GM21825 (cell line): ENCODE measurements at regions not wholly inside any gene's neighbourhood (a gene's known extent, or its start where the extent isn't known, plus 50 kb on each side); places are given as distances from the start of the nearest gene placed in this dataset.
"Not testable (repeated sequence)": the region's sequence is repeated elsewhere in the genome, so short reads cannot be mapped to it uniquely, and the experiment has no call there.

Source experiments
- ATAC-seq: cut with Tn5 transposase; IDR thresholded peaks from one replicate; pipeline ENCODE4 v1.9.1; 2021; ENCODE audit warnings: mild to moderate bottlenecking, moderate library complexity; ENCODE audit not compliant: unreplicated experiment

- no peak for ATAC-seq
These were observed 300.0 kb upstream of the ALG10B start for GRCh38 chr12:38016602-38017001.

- ATAC-seq: no peak
These were observed 290.7 kb upstream of the ALG10B start for GRCh38 chr12:38025916-38026315.

- no peak for ATAC-seq
These were observed 263.5 kb upstream of the ALG10B start for GRCh38 chr12:38053113-38053512.

GRCh38 chr12:38053655-38054464 is 262.7 kb upstream of the ALG10B start:
- ATAC-seq: no peak

GRCh38 chr12:38056701-38057689 is 259.6 kb upstream of the ALG10B start:
- no peak for ATAC-seq

- no peak for ATAC-seq
These were observed 216.9 kb upstream of the ALG10B start for GRCh38 chr12:38099686-38100085.

- ATAC-seq: no peak
These were observed 214.8 kb upstream of the ALG10B start for GRCh38 chr12:38101753-38102152.

GRCh38 chr12:38102197-38102596 is 214.4 kb upstream of the ALG10B start:
- ATAC-seq: no peak

GRCh38 chr12:38110026-38110699 is 206.4 kb upstream of the ALG10B start:
- ATAC-seq: no peak

- no peak for ATAC-seq
These were observed 202.6 kb upstream of the ALG10B start for GRCh38 chr12:38113991-38114390.

GRCh38 chr12:38116968-38117367 is 199.6 kb upstream of the ALG10B start:
- no peak for ATAC-seq

GRCh38 chr12:38118632-38119031 is 197.9 kb upstream of the ALG10B start:
- ATAC-seq: no peak

- ATAC-seq: no peak
These were observed 196.1 kb upstream of the ALG10B start for GRCh38 chr12:38120438-38120837.

GRCh38 chr12:38123028-38123427 is 193.5 kb upstream of the ALG10B start:
- not testable (repeated sequence) for ATAC-seq

GRCh38 chr12:38123566-38124246 is 192.9 kb upstream of the ALG10B start:
- ATAC-seq: no peak

- no peak for ATAC-seq
These were observed 192.1 kb upstream of the ALG10B start for GRCh38 chr12:38124247-38125012.

- ATAC-seq: no peak
These were observed 184.4 kb upstream of the ALG10B start for GRCh38 chr12:38132139-38132538.

- no peak for ATAC-seq
These were observed 179.3 kb upstream of the ALG10B start for GRCh38 chr12:38137287-38137686.

GRCh38 chr12:38137716-38138115 is 178.9 kb upstream of the ALG10B start:
- no peak for ATAC-seq
